ENCODE measurements at regions not wholly inside any gene's neighbourhood (a gene's known extent, or its start where the extent isn't known, plus 50 kb on each side); places are given as distances from the start of the nearest gene placed in this dataset.

DNA sequence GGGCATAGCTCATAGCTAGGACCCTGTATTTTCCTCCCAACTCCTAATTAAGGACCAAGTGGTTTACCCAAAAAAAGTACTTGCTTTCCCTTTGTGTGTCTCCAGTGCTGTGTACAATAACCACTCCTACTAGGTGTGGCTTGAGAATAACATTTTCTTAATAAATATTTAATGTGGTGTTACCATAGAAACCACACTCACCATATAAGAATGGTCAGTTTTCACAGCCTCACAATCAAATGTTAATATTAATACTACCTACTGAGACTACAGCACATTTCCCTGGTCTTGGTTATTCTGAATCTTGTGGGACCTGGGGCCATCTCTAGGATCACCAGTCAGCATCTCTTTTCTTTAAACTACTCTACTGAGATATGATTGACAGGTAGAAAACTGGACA lies 83.5 kb upstream of the BCAR3 start:
- TF ChIP-seq ISL1 (CRISPR knock-in tag; IDR thresholded peaks at IDR 0.05) (no peak), OSR1 (CRISPR knock-in tag; IDR thresholded peaks at IDR 0.05) (no peak), BACH2 (CRISPR knock-in tag; IDR thresholded peaks at IDR 0.05; ENCODE audit: borderline replicate concordance) (no peak), PPARA (CRISPR knock-in tag; IDR thresholded peaks at IDR 0.05; ENCODE audit: borderline replicate concordance) (no peak), RARB (CRISPR knock-in tag; IDR thresholded peaks at IDR 0.05) (no peak)
- TF ChIP-seq, protein P1, sequence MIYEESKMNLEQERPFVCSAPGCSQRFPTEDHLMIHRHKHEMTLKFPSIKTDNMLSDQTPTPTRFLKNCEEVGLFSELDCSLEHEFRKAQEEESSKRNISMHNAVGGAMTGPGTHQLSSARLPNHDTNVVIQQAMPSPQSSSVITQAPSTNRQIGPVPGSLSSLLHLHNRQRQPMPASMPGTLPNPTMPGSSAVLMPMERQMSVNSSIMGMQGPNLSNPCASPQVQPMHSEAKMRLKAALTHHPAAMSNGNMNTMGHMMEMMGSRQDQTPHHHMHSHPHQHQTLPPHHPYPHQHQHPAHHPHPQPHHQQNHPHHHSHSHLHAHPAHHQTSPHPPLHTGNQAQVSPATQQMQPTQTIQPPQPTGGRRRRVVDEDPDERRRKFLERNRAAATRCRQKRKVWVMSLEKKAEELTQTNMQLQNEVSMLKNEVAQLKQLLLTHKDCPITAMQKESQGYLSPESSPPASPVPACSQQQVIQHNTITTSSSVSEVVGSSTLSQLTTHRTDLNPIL (CRISPR knock-in tag; IDR thresholded peaks at IDR 0.05; ENCODE audit: low read depth) = no peak
- TF ChIP-seq, protein P2, sequence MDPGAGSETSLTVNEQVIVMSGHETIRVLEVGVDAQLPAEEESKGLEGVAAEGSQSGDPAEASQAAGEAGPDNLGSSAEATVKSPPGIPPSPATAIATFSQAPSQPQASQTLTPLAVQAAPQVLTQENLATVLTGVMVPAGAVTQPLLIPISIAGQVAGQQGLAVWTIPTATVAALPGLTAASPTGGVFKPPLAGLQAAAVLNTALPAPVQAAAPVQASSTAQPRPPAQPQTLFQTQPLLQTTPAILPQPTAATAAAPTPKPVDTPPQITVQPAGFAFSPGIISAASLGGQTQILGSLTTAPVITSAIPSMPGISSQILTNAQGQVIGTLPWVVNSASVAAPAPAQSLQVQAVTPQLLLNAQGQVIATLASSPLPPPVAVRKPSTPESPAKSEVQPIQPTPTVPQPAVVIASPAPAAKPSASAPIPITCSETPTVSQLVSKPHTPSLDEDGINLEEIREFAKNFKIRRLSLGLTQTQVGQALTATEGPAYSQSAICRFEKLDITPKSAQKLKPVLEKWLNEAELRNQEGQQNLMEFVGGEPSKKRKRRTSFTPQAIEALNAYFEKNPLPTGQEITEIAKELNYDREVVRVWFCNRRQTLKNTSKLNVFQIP (CRISPR knock-in tag; IDR thresholded peaks at IDR 0.05; ENCODE audit: borderline replicate concordance, low read depth) = no peak

All from SK-N-SH treated with all-trans-retinoic acid at 6 μM for 48 hours (cell line).